Kidney tubule cell (primary cell): ENCODE measurements at regions not wholly inside any gene's neighbourhood (a gene's known extent, or its start where the extent isn't known, plus 50 kb on each side); places are given as distances from the start of the nearest gene placed in this dataset.
A peak's percentile ranks its signal among the peaks of the same experiment; 100 is the strongest.
"Not testable (repeated sequence)": the region's sequence is repeated elsewhere in the genome, so short reads cannot be mapped to it uniquely, and the experiment has no call there.

Experiments used
- DNase-seq: peaks from one replicate; pipeline ENCODE4 v3.0.0-alpha.2; 2018; ENCODE audit warnings: low spot score

- DNase-seq, result no peak
These were observed 322.6 kb downstream of the MEX3B start for GRCh38 chr15:81723113-81723651.

DNA sequence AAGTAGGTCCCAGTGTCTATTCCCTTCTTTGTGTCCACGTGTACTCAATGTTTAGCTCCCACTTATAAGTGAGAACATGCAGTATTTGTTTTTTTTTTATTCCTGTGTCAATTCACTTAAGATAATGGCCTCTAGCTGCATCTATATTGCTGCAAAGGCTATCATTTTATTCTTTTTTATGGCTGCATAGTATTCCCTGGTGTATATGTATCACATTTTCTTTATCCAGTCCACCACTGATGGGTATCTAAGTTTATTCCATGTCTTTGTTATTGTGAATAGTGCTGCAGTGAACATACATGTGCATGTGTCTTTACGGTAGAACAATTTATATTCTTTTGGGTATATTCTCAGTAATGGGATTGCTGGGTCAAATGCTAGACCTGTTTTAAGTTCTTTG lies 329.4 kb downstream of the MEX3B start:
- not testable (repeated sequence) for DNase-seq

GRCh38 chr15:81710328-81710727 lies 335.5 kb downstream of the MEX3B start:
- DNase-seq, result no peak

- not testable (repeated sequence) for DNase-seq
These were observed 332.9 kb upstream of the TMC3 start for GRCh38 chr15:81706816-81707346.

- DNase-seq, result not testable (repeated sequence)
These were observed 331.7 kb upstream of the TMC3 start for GRCh38 chr15:81705727-81706126.

GRCh38 chr15:81686021-81686420 lies 312.0 kb upstream of the TMC3 start:
- DNase-seq, result no peak

DNA sequence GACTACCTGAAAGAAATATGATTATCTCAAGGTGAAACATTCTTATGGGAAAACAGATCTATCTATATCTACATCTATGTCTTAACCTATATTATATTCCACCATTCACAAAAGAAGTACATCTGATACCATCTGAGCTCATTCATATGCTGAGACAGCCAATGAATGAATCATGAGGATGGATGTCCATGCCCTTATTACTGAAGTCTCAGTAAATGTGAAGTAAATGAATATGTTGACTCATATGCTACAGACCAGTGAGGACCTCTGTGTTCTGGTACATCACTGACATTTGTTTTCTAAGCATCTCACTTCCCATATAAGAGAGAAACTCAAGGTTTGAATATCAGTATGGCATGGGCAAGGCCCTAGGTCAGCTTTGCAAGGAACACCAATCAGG lies 311.2 kb upstream of the TMC3 start:
- DNase-seq, result no peak

DNA sequence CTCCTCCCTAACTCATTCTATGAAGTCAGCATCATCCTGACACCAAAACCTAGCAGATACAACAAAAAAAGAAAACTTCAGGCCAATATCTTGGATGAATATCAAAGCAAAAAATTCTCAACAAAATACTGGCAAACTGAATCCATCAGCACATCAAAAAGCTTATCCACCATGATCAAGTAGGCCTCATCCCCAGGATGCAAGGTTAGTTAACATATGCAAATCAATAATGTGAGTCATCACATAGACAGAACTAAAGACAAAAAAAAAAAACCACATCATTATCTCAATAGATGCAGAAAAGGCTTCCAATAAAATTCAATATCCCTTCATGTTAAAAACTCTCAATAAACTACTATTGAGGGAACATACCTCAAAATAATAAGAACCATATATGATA lies 306.8 kb upstream of the TMC3 start:
- no peak for DNase-seq

DNA sequence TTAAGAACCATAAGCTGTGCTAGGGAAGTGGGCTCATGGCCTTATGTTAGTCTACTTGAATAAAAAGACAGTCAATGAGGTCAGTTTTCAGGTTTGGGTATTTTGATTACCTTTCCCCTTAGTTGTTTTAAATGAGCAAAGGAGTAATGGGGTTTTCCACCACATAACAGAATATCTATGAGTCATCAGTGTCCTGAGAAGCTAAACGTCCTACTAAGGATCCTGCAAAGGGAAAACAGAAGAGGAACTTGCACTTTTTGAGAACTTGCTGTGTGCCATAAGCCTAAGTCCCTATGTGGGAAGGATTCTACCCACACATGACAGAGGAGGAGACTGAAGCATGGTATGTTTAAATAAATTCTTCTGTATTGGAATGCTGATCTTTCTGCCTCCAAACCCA lies 292.8 kb upstream of the TMC3 start:
- DNase-seq, result peak; percentile 1

DNA sequence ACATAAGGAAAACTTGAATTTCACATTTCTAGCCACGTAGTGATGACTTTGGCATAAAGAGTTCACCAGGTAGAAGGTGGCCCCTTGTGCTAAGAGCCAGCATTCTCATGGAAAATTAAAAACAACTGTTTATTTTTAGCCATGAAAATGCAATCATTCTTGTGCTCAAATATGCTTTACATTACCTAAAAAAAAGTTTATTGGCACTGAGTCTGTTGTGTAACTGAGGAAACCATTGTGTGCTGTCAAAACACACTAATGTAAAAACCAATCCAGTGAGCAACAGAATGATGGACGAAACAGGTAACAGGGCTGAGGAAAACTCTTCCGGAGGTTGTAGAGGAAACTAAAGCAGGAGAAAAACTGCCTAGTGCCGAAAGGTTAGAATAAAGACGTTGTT lies 287.0 kb upstream of the TMC3 start:
- no peak for DNase-seq

DNA sequence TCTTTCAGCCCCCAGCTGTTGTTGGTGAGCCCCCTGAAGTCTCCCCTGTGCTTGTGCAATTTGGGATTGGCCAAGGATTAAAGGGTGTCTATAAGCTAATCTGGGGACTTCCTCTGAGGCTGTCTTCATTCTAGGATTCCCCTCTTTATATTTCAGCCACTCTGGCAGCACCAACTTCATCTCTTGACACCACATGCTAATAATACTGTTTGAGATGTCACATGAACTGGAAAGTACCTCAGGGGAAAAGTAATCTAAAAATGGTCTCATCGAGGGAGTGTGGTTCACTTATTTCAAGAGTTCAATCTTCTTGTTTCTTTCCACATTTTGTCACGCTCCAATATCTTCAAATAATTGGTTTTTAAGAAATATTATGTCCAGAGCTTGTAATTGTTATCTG lies 279.2 kb upstream of the TMC3 start:
- no peak for DNase-seq

GRCh38 chr15:81645470-81645869 lies 271.5 kb upstream of the TMC3 start:
- DNase-seq, result no peak

GRCh38 chr15:81643771-81644170 lies 269.8 kb upstream of the TMC3 start:
- DNase-seq, result no peak

GRCh38 chr15:81642451-81642990 lies 268.5 kb upstream of the TMC3 start:
- no peak for DNase-seq

GRCh38 chr15:81636064-81636463 lies 262.1 kb upstream of the TMC3 start:
- not testable (repeated sequence) for DNase-seq

- no peak for DNase-seq
These were observed 259.9 kb upstream of the TMC3 start for GRCh38 chr15:81633889-81634288.

DNA sequence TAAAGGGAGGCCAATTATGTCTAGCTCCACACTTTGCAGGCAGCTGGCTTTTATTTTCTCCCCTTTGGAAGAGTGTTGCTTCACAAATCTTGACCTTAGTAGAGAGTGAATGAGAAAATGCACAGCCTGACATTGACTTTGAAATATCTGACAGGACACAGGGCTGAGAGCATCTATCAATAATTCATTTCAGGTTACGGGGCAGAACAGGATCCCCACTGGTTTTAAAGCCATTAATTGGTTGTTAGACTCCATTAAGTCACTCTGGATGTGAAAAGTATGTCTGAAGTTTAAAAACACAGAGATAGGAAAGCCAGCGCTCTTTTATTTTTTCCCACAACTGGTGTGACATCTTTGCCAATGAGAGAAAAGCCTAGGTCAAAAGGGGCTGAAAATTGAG lies 251.9 kb upstream of the TMC3 start:
- DNase-seq, result no peak

GRCh38 chr15:81619002-81619401 lies 245.0 kb upstream of the TMC3 start:
- DNase-seq, result no peak

DNA sequence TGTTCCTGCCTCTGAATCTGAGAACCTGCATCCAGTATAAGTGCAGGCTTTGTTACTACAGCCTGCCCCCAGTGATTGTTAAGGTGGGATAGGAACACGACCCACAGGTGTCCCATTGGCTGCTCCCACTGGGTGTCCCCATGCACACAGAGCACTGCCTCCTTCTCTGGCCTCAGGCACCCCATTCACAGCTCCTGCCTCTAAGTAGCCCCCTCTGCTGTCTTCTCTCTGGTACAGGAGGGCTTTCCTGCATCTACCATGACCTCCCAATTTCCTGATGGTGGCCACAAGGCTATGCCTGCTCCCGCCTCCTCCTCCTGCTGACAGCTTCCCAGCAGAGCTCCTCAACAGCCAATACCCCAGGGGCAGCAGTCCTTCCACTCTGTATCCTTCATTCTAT lies 238.6 kb upstream of the TMC3 start:
- DNase-seq, result no peak

GRCh38 chr15:81611679-81612078 lies 237.7 kb upstream of the TMC3 start:
- DNase-seq, result no peak

- no peak for DNase-seq
These were observed 234.4 kb upstream of the TMC3 start for GRCh38 chr15:81608309-81608829.

DNA sequence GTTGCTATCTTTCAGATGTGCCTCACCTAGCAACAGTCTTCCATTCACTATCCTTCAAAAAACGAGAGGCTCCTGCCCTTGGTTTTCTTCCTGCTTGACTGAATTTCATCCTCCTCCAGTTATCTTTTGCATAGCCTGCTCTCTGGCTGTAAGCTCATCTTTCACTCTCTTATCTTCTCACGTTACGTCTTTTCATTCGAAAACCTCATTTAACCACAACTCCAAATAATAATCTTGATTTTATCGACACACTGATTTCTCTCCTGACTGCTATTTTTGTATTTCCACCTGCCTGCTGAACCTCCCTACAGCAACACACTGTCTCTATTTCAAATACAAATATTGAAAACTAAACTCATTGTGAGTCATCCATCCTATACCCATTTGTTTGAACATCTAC lies 230.7 kb upstream of the TMC3 start:
- DNase-seq, result no peak

- no peak for DNase-seq
These were observed 222.3 kb upstream of the TMC3 start for GRCh38 chr15:81596159-81596865.
